IMR-90 (cell line): ENCODE measurements at regions not wholly inside any gene's neighbourhood (a gene's known extent, or its start where the extent isn't known, plus 50 kb on each side); places are given as distances from the start of the nearest gene placed in this dataset.

Experiments used
- ATAC-seq: fragments of 200-7000 bp; cut with Tn5 transposase; 2 replicates; pipeline ENCODE4 v1.9.1; 2020; ENCODE audit warnings: low read depth, mild to moderate bottlenecking, moderate library complexity
- BruUV-seq: library from RNA; stranded (reverse); fragments of 400-500 nt; replicated peaks from 2 replicates; lab custom pipeline; 2021; lab: Mats Ljungman, UMichigan
- CTCF ChIA-PET: fragments of 300-600 bp; formaldehyde crosslinking; extraction: SDS; loops from one replicate; lab custom pipeline; 2021; ENCODE audit warnings: antibody characterized with exemption; lab: Yijun Ruan, JAX
- POLR2A ChIA-PET: fragments of 300-600 bp; sonication (Branson Sonifier 250); formaldehyde crosslinking; loops from one replicate; lab custom pipeline; 2022; ENCODE audit warnings: antibody characterized with exemption; ENCODE audit not compliant: unreplicated experiment; lab: Charles Lee
- DNase-seq: peaks from one replicate; pipeline ENCODE4 v3.0.0; 2013
- H2AFZ ChIP-seq: replicated peaks from 2 replicates; pipeline ENCODE3; 2013; ENCODE audit warnings: low read length, mild to moderate bottlenecking; ENCODE audit not compliant: poor library complexity
- H2AK5ac ChIP-seq: 2 replicates; pipeline ENCODE4 v1.6.1; 2013; ENCODE audit warnings: low read depth, low read length, inconsistent platforms
- H2AK9ac ChIP-seq: replicated peaks from 2 replicates; pipeline ENCODE3; 2013; ENCODE audit warnings: mild to moderate bottlenecking, low read depth, low read length, moderate library complexity; ENCODE audit not compliant: poor library complexity
- H2BK120ac ChIP-seq: 2 replicates; pipeline ENCODE4 v1.6.1; 2013; ENCODE audit warnings: low read depth, low read length, inconsistent platforms
- H2BK15ac ChIP-seq: 3 replicates; pipeline ENCODE4 v1.6.1; 2013; ENCODE audit warnings: low read depth, low read length, inconsistent platforms
- H2BK20ac ChIP-seq: 2 replicates; pipeline ENCODE4 v1.6.1; 2013; ENCODE audit warnings: low read depth, mild to moderate bottlenecking, inconsistent platforms, low read length, moderate library complexity
- H2BK5ac ChIP-seq: 2 replicates; pipeline ENCODE4 v1.6.1; 2013; ENCODE audit warnings: mild to moderate bottlenecking, low read depth, low read length, inconsistent platforms; ENCODE audit not compliant: poor library complexity, severe bottlenecking
- H3K14ac ChIP-seq: replicated peaks from 2 replicates; pipeline ENCODE4 v1.6.1; 2013; ENCODE audit warnings: low read depth, low read length, inconsistent platforms
- H3K18ac ChIP-seq: 2 replicates; pipeline ENCODE4 v1.6.1; 2013; ENCODE audit warnings: low read depth, low read length, control low read depth
- H3K23ac ChIP-seq: 2 replicates; pipeline ENCODE4 v1.6.1; 2013; ENCODE audit warnings: low read depth, low read length, inconsistent platforms
- H3K27ac ChIP-seq: 2 replicates; pipeline ENCODE4 v1.5.1; 2013; ENCODE audit warnings: mild to moderate bottlenecking, control low read depth, low read length; ENCODE audit not compliant: insufficient read depth
- H3K27me3 ChIP-seq: 2 replicates; pipeline ENCODE4 v1.6.1; 2013; ENCODE audit warnings: low read length; ENCODE audit not compliant: control insufficient read depth, insufficient read depth
- H3K36me3 ChIP-seq: 2 replicates; pipeline ENCODE4 v1.6.1; 2013; ENCODE audit warnings: low read length, mixed read lengths; ENCODE audit not compliant: control insufficient read depth, insufficient read depth
- H3K4ac ChIP-seq: 2 replicates; pipeline ENCODE4 v1.6.1; 2013; ENCODE audit warnings: low read depth, low read length, inconsistent platforms
- H3K4me1 ChIP-seq: 2 replicates; pipeline ENCODE4 v1.6.1; 2013; ENCODE audit warnings: low read length, mixed read lengths; ENCODE audit not compliant: control insufficient read depth, insufficient read depth
- H3K4me2 ChIP-seq: 2 replicates; pipeline ENCODE4 v1.6.1; 2013; ENCODE audit warnings: low read depth, mild to moderate bottlenecking, control low read depth, low read length, moderate library complexity
- H3K4me3 ChIP-seq: 2 replicates; pipeline ENCODE4 v1.5.1; 2013; ENCODE audit warnings: low read depth, mild to moderate bottlenecking, control low read depth, low read length, moderate library complexity; ENCODE audit not compliant: insufficient read depth
- H3K56ac ChIP-seq: 2 replicates; pipeline ENCODE4 v1.6.1; 2013; ENCODE audit warnings: low read length, inconsistent platforms; ENCODE audit not compliant: insufficient read depth; ENCODE audit errors: extremely low read depth
- H3K79me1 ChIP-seq, 2 experiments: 2 replicates each; pipeline ENCODE4 v1.6.1; 2013; ENCODE audit warnings: low read length in 2 of 2, inconsistent platforms in 1 of 2, low read depth in 1 of 2
- H3K9ac ChIP-seq: 2 replicates; pipeline ENCODE4 v1.6.1; 2013; ENCODE audit warnings: low read depth, low read length, control low read depth
- H3K9me1 ChIP-seq: 2 replicates; pipeline ENCODE4 v1.6.1; 2013; ENCODE audit warnings: low read length, inconsistent platforms; ENCODE audit not compliant: insufficient read depth
- H3K9me3 ChIP-seq: 2 replicates; pipeline ENCODE4 v1.6.1; 2013; ENCODE audit warnings: low read length; ENCODE audit not compliant: control insufficient read depth, insufficient read depth
- H4K20me1 ChIP-seq: 2 replicates; pipeline ENCODE4 v1.6.1; 2013; ENCODE audit warnings: low read length, inconsistent platforms; ENCODE audit not compliant: insufficient read depth
- H4K5ac ChIP-seq: 2 replicates; pipeline ENCODE4 v1.6.1; 2013; ENCODE audit warnings: mild to moderate bottlenecking, low read depth, low read length, control low read depth
- H4K8ac ChIP-seq, 2 experiments: 2 replicates each; pipeline ENCODE4 v1.6.1; 2013; ENCODE audit warnings: low read depth in 2 of 2, low read length in 2 of 2, control low read depth in 1 of 2, inconsistent platforms in 1 of 2
- H4K91ac ChIP-seq: 2 replicates; pipeline ENCODE4 v1.6.1; 2013; ENCODE audit warnings: low read depth, low read length, inconsistent platforms; ENCODE audit not compliant: insufficient read depth
- BHLHE40 ChIP-seq: fragments of 150-350 bp; IDR thresholded peaks from 2 replicates; pipeline ENCODE4 v1.6.1; 2016; ENCODE audit warnings: mild to moderate bottlenecking, low read depth, low read length
- CEBPB ChIP-seq: IDR thresholded peaks from 2 replicates; pipeline ENCODE4 v1.6.1; 2012; ENCODE audit warnings: low read depth, low read length, improper control_type of control experiment
- CHD1 ChIP-seq: IDR thresholded peaks from 2 replicates; pipeline ENCODE4 v1.6.1; 2012; ENCODE audit warnings: low read depth, low read length, improper control_type of control experiment
- FOS ChIP-seq: fragments of 150-350 bp; IDR thresholded peaks from 2 replicates; pipeline ENCODE4 v1.6.1; 2016; ENCODE audit warnings: low read depth, low read length
- MAFK ChIP-seq: IDR thresholded peaks from 2 replicates; pipeline ENCODE4 v1.6.1; 2012; ENCODE audit warnings: low read depth, low read length, improper control_type of control experiment
- MAZ ChIP-seq: IDR thresholded peaks from 2 replicates; pipeline ENCODE4 v1.6.1; 2012; ENCODE audit warnings: low read depth, mild to moderate bottlenecking, low read length, improper control_type of control experiment, moderate library complexity, borderline replicate concordance
- MXI1 ChIP-seq: IDR thresholded peaks from 2 replicates; pipeline ENCODE4 v1.6.1; 2012; ENCODE audit warnings: low read depth, mild to moderate bottlenecking, low read length, moderate library complexity, borderline replicate concordance
- NFE2L2 ChIP-seq: fragments of 150-350 bp; IDR thresholded peaks from 2 replicates; pipeline ENCODE4 v1.6.1; 2016; ENCODE audit warnings: low read depth, mild to moderate bottlenecking, low read length
- POLR2A ChIP-seq: IDR thresholded peaks from 2 replicates; pipeline ENCODE4 v1.6.1; 2012; ENCODE audit warnings: mild to moderate bottlenecking, low read depth, low read length
- RAD21 ChIP-seq: IDR thresholded peaks from 2 replicates; pipeline ENCODE4 v1.6.1; 2012; ENCODE audit warnings: low read length, improper control_type of control experiment
- RCOR1 ChIP-seq: IDR thresholded peaks from 2 replicates; pipeline ENCODE4 v1.6.1; 2012; ENCODE audit warnings: mild to moderate bottlenecking, low read length, improper control_type of control experiment; ENCODE audit not compliant: insufficient replicate concordance
- RFX5 ChIP-seq: IDR thresholded peaks from 2 replicates; pipeline ENCODE4 v1.8.0; 2012; ENCODE audit warnings: low read depth, mild to moderate bottlenecking, low read length, moderate library complexity
- SMC3 ChIP-seq: fragments of 150-350 bp; IDR thresholded peaks from 2 replicates; pipeline ENCODE4 v1.6.1; 2016; ENCODE audit warnings: low read depth, mild to moderate bottlenecking, antibody characterized with exemption, low read length, moderate library complexity
- WGBS, 2 experiments: methylation state at CpG; one replicate each; pipeline versions ENCODE4 v1.1.5 to v1.1.7; 2013; ENCODE audit warnings: missing lambda C conversion rate in 2 of 2; ENCODE audit not compliant: insufficient read length in 1 of 2; ENCODE audit errors: extremely low coverage in 2 of 2; 5-methylcytosine and 5-hydroxymethylcytosine counted together
- dilution Hi-C: fragments of 300-500 bp; cut with HindIII; formaldehyde crosslinking; loops from one replicate; pipeline ENCODE4 v1.14.3; 2018; ENCODE audit warnings: low sequenced_read_pairs; ENCODE audit not compliant: unreplicated experiment
- in situ Hi-C: fragments of 300-500 bp; cut with MboI; formaldehyde crosslinking; loops from 3 replicates; pipeline ENCODE4 v1.14.3; 2019; ENCODE audit warnings: low sequenced_read_pairs, inconsistent platforms, mixed read lengths
- intact Hi-C: fragments of 100-400 bp; cut with micrococcal nuclease; formaldehyde crosslinking; loops from 2 replicates; pipeline ENCODE4 v1.10.0; 2022
- TF ChIP-seq, protein P1 (sequence below): fragments of 150-350 bp; IDR thresholded peaks from 2 replicates; pipeline ENCODE4 v1.6.1; 2016; ENCODE audit warnings: low read depth, mild to moderate bottlenecking, low read length, moderate library complexity, borderline replicate concordance
- TF ChIP-seq, protein P2 (sequence below): fragments of 150-350 bp; IDR thresholded peaks from 2 replicates; pipeline ENCODE4 v1.6.1; 2017; ENCODE audit warnings: mild to moderate bottlenecking, antibody characterized with exemption, low read length, low read depth
- TF ChIP-seq, protein P3 (sequence below): conservative IDR thresholded peaks from 2 replicates; pipeline ENCODE4 v1.5.1; 2012; ENCODE audit warnings: mild to moderate bottlenecking, low read depth, low read length, improper control_type of control experiment

DNA sequence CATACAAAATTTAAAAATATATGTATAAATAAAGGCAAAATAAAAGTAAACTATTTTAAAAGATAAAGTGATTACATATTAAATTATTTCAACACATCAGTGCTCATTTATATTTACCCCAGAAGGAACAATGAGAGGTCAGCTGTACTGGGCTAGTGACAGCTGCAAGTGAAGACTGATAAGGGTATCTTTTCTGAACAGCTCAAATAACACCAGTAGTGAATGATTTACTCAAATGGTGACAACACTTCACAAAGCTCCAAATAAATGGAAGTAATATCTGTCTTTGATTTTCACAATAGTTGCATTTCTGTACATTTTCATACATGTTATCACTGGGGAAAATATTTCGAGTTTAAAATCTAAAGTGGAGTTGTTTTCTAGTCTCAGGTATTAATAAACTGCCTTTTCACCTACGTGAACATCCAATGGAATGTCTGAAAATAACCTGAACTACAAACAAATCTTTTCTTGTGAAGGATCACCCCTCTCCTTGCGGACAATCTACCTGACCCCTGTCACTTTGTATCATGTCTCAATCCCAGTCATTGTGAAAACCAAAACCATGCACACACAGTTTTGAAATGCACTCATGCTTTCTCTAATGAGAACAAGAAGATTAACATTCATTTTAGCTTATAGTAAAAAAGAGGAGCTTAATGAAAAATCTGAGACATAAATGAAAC lies 1928.8 kb upstream of the CELF4 start:
- no peaks in the 10 kb centered on the region for H3K27me3 ChIP-seq
- no peak overlapping the region for H2AK5ac ChIP-seq
- intact Hi-C loops (no loop called here), in situ Hi-C loops (no loop called here), dilution Hi-C loops (no loop called here)
- no peak overlapping the region for H2AK9ac ChIP-seq
- H3K18ac ChIP-seq, result no peak overlapping the region
- no peaks in the 10 kb centered on the region for H3K9me1 ChIP-seq
- H2AFZ ChIP-seq, result no peak overlapping the region
- WGBS, 2 experiments, result no CpG with 5 or more reads among the region's 3 CpGs
- TF ChIP-seq MXI1 (no peak), BHLHE40 (no peak), CHD1 (no peak), POLR2A (no peak), MAZ (no peak), RCOR1 (no peak), RFX5 (no peak), SMC3 (no peak), NFE2L2 (no peak), RAD21 (no peak), MAFK (no peak), CEBPB (no peak), FOS (no peak)
- TF ChIP-seq, protein P1, sequence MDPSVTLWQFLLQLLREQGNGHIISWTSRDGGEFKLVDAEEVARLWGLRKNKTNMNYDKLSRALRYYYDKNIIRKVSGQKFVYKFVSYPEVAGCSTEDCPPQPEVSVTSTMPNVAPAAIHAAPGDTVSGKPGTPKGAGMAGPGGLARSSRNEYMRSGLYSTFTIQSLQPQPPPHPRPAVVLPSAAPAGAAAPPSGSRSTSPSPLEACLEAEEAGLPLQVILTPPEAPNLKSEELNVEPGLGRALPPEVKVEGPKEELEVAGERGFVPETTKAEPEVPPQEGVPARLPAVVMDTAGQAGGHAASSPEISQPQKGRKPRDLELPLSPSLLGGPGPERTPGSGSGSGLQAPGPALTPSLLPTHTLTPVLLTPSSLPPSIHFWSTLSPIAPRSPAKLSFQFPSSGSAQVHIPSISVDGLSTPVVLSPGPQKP, result no peak
- TF ChIP-seq, protein P2, sequence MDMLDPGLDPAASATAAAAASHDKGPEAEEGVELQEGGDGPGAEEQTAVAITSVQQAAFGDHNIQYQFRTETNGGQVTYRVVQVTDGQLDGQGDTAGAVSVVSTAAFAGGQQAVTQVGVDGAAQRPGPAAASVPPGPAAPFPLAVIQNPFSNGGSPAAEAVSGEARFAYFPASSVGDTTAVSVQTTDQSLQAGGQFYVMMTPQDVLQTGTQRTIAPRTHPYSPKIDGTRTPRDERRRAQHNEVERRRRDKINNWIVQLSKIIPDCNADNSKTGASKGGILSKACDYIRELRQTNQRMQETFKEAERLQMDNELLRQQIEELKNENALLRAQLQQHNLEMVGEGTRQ, result no peak
- TF ChIP-seq, protein P3, sequence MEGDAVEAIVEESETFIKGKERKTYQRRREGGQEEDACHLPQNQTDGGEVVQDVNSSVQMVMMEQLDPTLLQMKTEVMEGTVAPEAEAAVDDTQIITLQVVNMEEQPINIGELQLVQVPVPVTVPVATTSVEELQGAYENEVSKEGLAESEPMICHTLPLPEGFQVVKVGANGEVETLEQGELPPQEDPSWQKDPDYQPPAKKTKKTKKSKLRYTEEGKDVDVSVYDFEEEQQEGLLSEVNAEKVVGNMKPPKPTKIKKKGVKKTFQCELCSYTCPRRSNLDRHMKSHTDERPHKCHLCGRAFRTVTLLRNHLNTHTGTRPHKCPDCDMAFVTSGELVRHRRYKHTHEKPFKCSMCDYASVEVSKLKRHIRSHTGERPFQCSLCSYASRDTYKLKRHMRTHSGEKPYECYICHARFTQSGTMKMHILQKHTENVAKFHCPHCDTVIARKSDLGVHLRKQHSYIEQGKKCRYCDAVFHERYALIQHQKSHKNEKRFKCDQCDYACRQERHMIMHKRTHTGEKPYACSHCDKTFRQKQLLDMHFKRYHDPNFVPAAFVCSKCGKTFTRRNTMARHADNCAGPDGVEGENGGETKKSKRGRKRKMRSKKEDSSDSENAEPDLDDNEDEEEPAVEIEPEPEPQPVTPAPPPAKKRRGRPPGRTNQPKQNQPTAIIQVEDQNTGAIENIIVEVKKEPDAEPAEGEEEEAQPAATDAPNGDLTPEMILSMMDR, result no peak
- no peak overlapping the region for H3K27ac ChIP-seq
- no peaks in the 10 kb centered on the region for H3K9me3 ChIP-seq
- H3K23ac ChIP-seq, result no peak overlapping the region
- no peak overlapping the region for H3K4ac ChIP-seq
- no peak overlapping the region for H2BK120ac ChIP-seq
- H3K56ac ChIP-seq, result no peak overlapping the region
- H4K20me1 ChIP-seq, result no peaks in the 10 kb centered on the region
- no TSS peak for BruUV-seq
- H3K4me2 ChIP-seq, result no peak overlapping the region
- no peaks in the 10 kb centered on the region for H3K79me1 ChIP-seq
- no peak overlapping the region for H3K14ac ChIP-seq
- no peak overlapping the region for H4K91ac ChIP-seq
- no peak overlapping the region for H2BK15ac ChIP-seq
- no peak overlapping the region for H3K9ac ChIP-seq
- H2BK20ac ChIP-seq, result no peak overlapping the region
- H2BK5ac ChIP-seq, result no peak overlapping the region
- POLR2A ChIA-PET, result no interaction called here
- CTCF ChIA-PET, result no interaction called here
- no peaks in the 10 kb centered on the region for H3K4me1 ChIP-seq
- no peak overlapping the region for H4K5ac ChIP-seq
- ATAC-seq (no peak), DNase-seq (no peak)
- H4K8ac ChIP-seq, result no peak overlapping the region
- no peaks in the 10 kb centered on the region for H3K36me3 ChIP-seq
- no peak overlapping the region for H3K4me3 ChIP-seq
